ENCODE measurements at regions not wholly inside any gene's neighbourhood (a gene's known extent, or its start where the extent isn't known, plus 50 kb on each side); places are given as distances from the start of the nearest gene placed in this dataset.
"Not testable (repeated sequence)": the region's sequence is repeated elsewhere in the genome, so short reads cannot be mapped to it uniquely, and the experiment has no call there.

- WGBS, 4 donors = 1 to 3% (median 2%) methylated on average over 15 to 18 of the region's 18 CpGs
- Histone ChIP-seq H3K9me3 (replicated peaks in 1 of 3) (no peaks in the 10 kb centered on the region), H3K36me3 (replicated peaks in 1 of 2) (no peaks in the 10 kb centered on the region), H3K27ac (no peak overlapping the region), H3K4me1 (replicated peaks in 1 of 2) (no peaks in the 10 kb centered on the region), H3K4me3 (no peak overlapping the region), H3K27me3 (no peaks in the 10 kb centered on the region)
- TF ChIP-seq POLR2A (IDR thresholded peaks at IDR 0.05) (no peak), CTCF (IDR thresholded peaks at IDR 0.05) (peak; percentile 94 to 99 (median 97))
- intact Hi-C loops (cut with DNase I) = loop anchor here in 1 of 2 donors (5.0 kb wide), 2 partner anchors 153 to 268 kb away; no protein-coding TSS in a partner anchor
- DNase-seq = peak; percentile 81 to 94 (median 88)
Measured at GRCh38 chr1:67500413-67500959, 70.3 kb upstream of the SERBP1 start.

GRCh38 chr1:67503974-67504373 is 73.8 kb upstream of the SERBP1 start:
- intact Hi-C loops (cut with DNase I) = loop anchor here in 1 of 2 donors (5.0 kb wide), 2 partner anchors 157 to 272 kb away; no protein-coding TSS in a partner anchor

GRCh38 chr1:67513392-67514294 is 83.4 kb upstream of the SERBP1 start:
- H3K36me3 ChIP-seq (replicated peaks in 1 of 2); H3K4me1 ChIP-seq (replicated peaks in 1 of 2); H3K27me3 ChIP-seq; H3K9me3 ChIP-seq (replicated peaks in 1 of 3); H3K27ac ChIP-seq; DNase-seq; intact Hi-C loops (cut with DNase I); H3K4me3 ChIP-seq: not testable (repeated sequence)
- WGBS, 4 donors = 78 to 83% (median 82%) methylated on average over 11 of the region's 11 CpGs

More at GRCh38 chr1:67503974-67504373, 73.8 kb upstream of the SERBP1 start:
- Histone ChIP-seq H3K27ac (no peak overlapping the region), H3K36me3 (replicated peaks in 1 of 2) (no peaks in the 10 kb centered on the region), H3K27me3 (no peaks in the 10 kb centered on the region), H3K9me3 (replicated peaks in 1 of 3) (no peaks in the 10 kb centered on the region), H3K4me1 (replicated peaks in 1 of 2) (no peaks in the 10 kb centered on the region), H3K4me3 (no peak overlapping the region)
- no peak for TF ChIP-seq POLR2A (IDR thresholded peaks at IDR 0.05)
- TF ChIP-seq CTCF (IDR thresholded peaks at IDR 0.05) = no peak
- 65 to 77% (median 73%) methylated on average over 2 of the region's 2 CpGs for WGBS, 4 donors
- no peak for DNase-seq

GRCh38 chr1:67514300-67514699 is 84.1 kb upstream of the SERBP1 start:
- H3K9me3 ChIP-seq (replicated peaks in 1 of 3) = peaks cover 0 to 3% (median 0%) of the 10 kb centered on the region in 3 donors
- DNase-seq = no peak
- H3K4me1 ChIP-seq (replicated peaks in 1 of 2) = no peaks in the 10 kb centered on the region
- H3K36me3 ChIP-seq (replicated peaks in 1 of 2) = no peaks in the 10 kb centered on the region
- H3K4me3 ChIP-seq = no peak overlapping the region
- H3K27ac ChIP-seq = no peak overlapping the region
- intact Hi-C loops (cut with DNase I) = no loop called here
- no peaks in the 10 kb centered on the region for H3K27me3 ChIP-seq
- 76 to 79% (median 78%) methylated on average over 4 of the region's 4 CpGs for WGBS, 4 donors
- TF ChIP-seq POLR2A (IDR thresholded peaks at IDR 0.05) = no peak
- no peak for TF ChIP-seq CTCF (IDR thresholded peaks at IDR 0.05)
